Stimulated activated effector memory CD8-positive, alpha-beta T cell treated with anti-CD3 and anti-CD28 coated beads, Interleukin-12 subunit alpha, Interleukin-12 subunit beta, amount 100 ng/mL, for 72 hours (primary cell): ENCODE measurements at regions not wholly inside any gene's neighbourhood (a gene's known extent, or its start where the extent isn't known, plus 50 kb on each side); places are given as distances from the start of the nearest gene placed in this dataset.
A peak's percentile ranks its signal among the peaks of the same experiment; 100 is the strongest.

Experiments
- ATAC-seq: fragments of 150-1000 bp; cut with Tn5 transposase; 2 replicates; pipeline ENCODE4 v1.10.0; 2021
- DNase-seq, 2 donors: peaks; one replicate each; pipeline ENCODE4 v3.0.0; 2021 to 2022; ENCODE audit warnings: low spot score in 2 of 2
- H3K27ac Mint-ChIP-seq: one replicate; pipeline ENCODE4 v1.8.0; 2022; ENCODE audit warnings: mild to moderate bottlenecking, mixed read lengths
- H3K36me3 Mint-ChIP-seq: one replicate; pipeline ENCODE4 v1.8.0; 2022; ENCODE audit warnings: mild to moderate bottlenecking, mixed read lengths
- H3K4me1 Mint-ChIP-seq: one replicate; pipeline ENCODE4 v1.8.0; 2022; ENCODE audit warnings: mixed read lengths
- H3K4me3 Mint-ChIP-seq: one replicate; pipeline ENCODE4 v1.8.0; 2022; ENCODE audit warnings: mild to moderate bottlenecking, mixed read lengths
- H3K9me3 Mint-ChIP-seq: one replicate; pipeline ENCODE4 v1.8.0; 2022; ENCODE audit warnings: mixed read lengths

GRCh38 chr1:221089803-221090202 lies 210.6 kb downstream of the HLX start:
- Mint-ChIP-seq H3K9me3 (no peaks in the 10 kb centered on the region), H3K4me3 (no peak overlapping the region), H3K27ac (no peak overlapping the region), H3K4me1 (no peaks in the 10 kb centered on the region), H3K36me3 (no peaks in the 10 kb centered on the region)
- ATAC-seq (no peak), DNase-seq (no peak)

GRCh38 chr1:221093903-221094791 lies 214.9 kb downstream of the HLX start:
- Mint-ChIP-seq H3K4me1 (no peaks in the 10 kb centered on the region), H3K4me3 (no peak overlapping the region), H3K9me3 (peaks cover 3% of the 10 kb centered on the region), H3K27ac (no peak overlapping the region), H3K36me3 (no peaks in the 10 kb centered on the region)
- no peak for ATAC-seq
- DNase-seq = no peak

GRCh38 chr1:221097479-221098281 lies 218.4 kb downstream of the HLX start:
- Mint-ChIP-seq H3K9me3 (peaks cover 5% of the 10 kb centered on the region), H3K4me3 (no peak overlapping the region), H3K4me1 (no peaks in the 10 kb centered on the region), H3K36me3 (no peaks in the 10 kb centered on the region), H3K27ac (no peak overlapping the region)
- ATAC-seq (peak; percentile 54), DNase-seq (no peak)

GRCh38 chr1:221098471-221099405 lies 219.5 kb downstream of the HLX start:
- Mint-ChIP-seq H3K4me3 (no peak overlapping the region), H3K36me3 (no peaks in the 10 kb centered on the region), H3K27ac (no peak overlapping the region), H3K4me1 (no peaks in the 10 kb centered on the region), H3K9me3 (peaks cover 8% of the 10 kb centered on the region)
- no peak for ATAC-seq
- no peak for DNase-seq

GRCh38 chr1:221099747-221100595 lies 220.7 kb downstream of the HLX start:
- peak; percentile 36 for ATAC-seq
- Mint-ChIP-seq H3K27ac (no peak overlapping the region), H3K36me3 (no peaks in the 10 kb centered on the region), H3K4me3 (no peak overlapping the region), H3K4me1 (no peaks in the 10 kb centered on the region), H3K9me3 (peaks cover 10% of the 10 kb centered on the region)
- no peak for DNase-seq

DNA sequence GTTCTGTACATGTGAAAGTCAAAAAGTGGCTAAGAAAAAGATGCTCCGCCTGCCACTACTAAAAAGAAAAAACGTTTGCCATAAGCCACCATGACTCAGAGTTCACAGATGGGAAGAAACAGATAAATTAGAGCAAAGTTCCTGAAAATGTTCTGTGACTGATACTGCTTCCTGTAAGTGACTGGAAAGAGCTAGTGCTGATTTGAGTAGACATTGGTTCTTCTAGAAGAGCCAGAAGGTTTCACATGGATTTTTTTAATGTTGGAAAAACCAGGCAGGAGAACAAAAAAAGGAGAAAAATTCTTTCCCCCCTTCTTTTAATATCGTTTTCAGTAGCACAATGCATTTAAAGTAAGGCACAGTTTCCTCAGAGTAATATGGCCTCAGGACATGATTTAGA lies 221.4 kb downstream of the HLX start:
- Mint-ChIP-seq H3K4me1 (no peaks in the 10 kb centered on the region), H3K9me3 (peaks cover 10% of the 10 kb centered on the region), H3K27ac (no peak overlapping the region), H3K4me3 (no peak overlapping the region), H3K36me3 (no peaks in the 10 kb centered on the region)
- no peak for ATAC-seq
- no peak for DNase-seq

DNA sequence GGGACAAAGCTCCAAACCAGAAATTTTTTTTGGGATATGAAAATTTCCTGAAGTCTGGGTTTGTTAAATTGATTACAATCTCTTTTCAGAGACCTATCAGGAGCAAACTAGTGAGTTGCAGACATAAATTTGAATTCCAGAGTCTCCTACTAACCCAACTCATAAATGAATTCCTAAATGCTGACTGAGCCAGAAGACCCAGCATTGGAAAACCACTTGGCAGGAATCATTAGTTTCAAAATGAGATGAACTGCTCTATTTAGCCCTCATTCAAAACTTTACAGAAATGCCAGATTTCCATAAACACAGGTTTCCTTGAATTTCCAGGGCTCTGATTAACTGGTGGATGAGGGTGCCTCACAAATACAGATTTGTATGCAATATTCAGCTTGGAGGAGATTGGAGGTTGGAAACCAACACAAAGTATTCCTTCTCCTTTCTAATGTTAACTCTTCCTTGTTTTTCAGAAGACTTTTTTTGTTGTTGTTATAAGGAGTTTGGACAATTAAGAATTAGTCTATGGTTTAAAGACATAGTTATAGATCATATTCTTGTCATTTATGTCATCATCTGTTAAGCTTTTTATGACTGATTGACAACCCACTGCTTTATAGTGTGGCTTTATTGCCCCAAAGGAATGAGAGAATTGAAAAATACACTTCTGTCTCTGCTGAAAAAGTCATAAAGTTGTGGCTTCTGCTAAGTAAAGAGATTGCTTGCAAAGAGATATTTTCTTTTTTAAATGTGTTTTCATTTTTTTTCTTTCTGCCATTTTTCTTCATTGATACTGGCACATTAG lies 222.8 kb downstream of the HLX start:
- H3K4me1 Mint-ChIP-seq = no peaks in the 10 kb centered on the region
- no peak overlapping the region for H3K27ac Mint-ChIP-seq
- peaks cover 10% of the 10 kb centered on the region for H3K9me3 Mint-ChIP-seq
- no peaks in the 10 kb centered on the region for H3K36me3 Mint-ChIP-seq
- ATAC-seq = no peak
- no peak overlapping the region for H3K4me3 Mint-ChIP-seq
- no peak for DNase-seq

- Mint-ChIP-seq H3K27ac (no peak overlapping the region), H3K9me3 (peaks cover 8% of the 10 kb centered on the region), H3K4me1 (no peaks in the 10 kb centered on the region), H3K36me3 (no peaks in the 10 kb centered on the region), H3K4me3 (no peak overlapping the region)
- ATAC-seq = no peak
- DNase-seq = no peak
These were observed 225.4 kb downstream of the HLX start for GRCh38 chr1:221104596-221104995.

GRCh38 chr1:221105578-221105977 lies 226.3 kb downstream of the HLX start:
- no peak overlapping the region for H3K4me3 Mint-ChIP-seq
- DNase-seq = no peak
- no peak overlapping the region for H3K27ac Mint-ChIP-seq
- no peaks in the 10 kb centered on the region for H3K36me3 Mint-ChIP-seq
- H3K9me3 Mint-ChIP-seq = peaks cover 8% of the 10 kb centered on the region
- no peak for ATAC-seq
- no peaks in the 10 kb centered on the region for H3K4me1 Mint-ChIP-seq

DNA sequence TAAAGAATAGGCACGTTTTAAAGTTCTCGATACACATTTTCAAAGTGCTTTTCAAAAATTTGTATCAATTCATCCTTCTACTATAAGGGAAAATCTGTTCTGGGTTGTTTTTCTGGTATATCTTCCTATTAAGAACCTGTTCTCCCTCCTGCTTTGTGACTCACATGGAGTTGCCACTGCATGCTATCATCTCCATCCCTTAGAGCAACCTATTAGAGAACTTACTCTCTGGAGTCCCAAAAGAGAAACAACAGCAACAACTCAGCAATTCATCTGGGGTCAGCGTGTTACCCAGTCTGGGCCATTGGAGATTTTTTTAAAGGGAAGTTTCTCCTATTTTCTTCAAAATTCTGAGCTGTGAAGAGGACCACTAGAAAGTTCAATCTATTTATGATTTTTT lies 227.4 kb downstream of the HLX start:
- no peak overlapping the region for H3K27ac Mint-ChIP-seq
- H3K9me3 Mint-ChIP-seq = peaks cover 8% of the 10 kb centered on the region
- H3K4me1 Mint-ChIP-seq = no peaks in the 10 kb centered on the region
- DNase-seq (no peak), ATAC-seq (no peak)
- H3K36me3 Mint-ChIP-seq = no peaks in the 10 kb centered on the region
- no peak overlapping the region for H3K4me3 Mint-ChIP-seq

GRCh38 chr1:221109930-221110329 lies 230.7 kb downstream of the HLX start:
- DNase-seq (no peak), ATAC-seq (no peak)
- H3K36me3 Mint-ChIP-seq = no peaks in the 10 kb centered on the region
- H3K4me3 Mint-ChIP-seq = no peak overlapping the region
- H3K4me1 Mint-ChIP-seq = no peaks in the 10 kb centered on the region
- no peak overlapping the region for H3K27ac Mint-ChIP-seq
- peaks cover 14% of the 10 kb centered on the region for H3K9me3 Mint-ChIP-seq

GRCh38 chr1:221117133-221117532 lies 237.9 kb downstream of the HLX start:
- peaks cover 10% of the 10 kb centered on the region for H3K9me3 Mint-ChIP-seq
- DNase-seq (no peak), ATAC-seq (no peak)
- H3K4me3 Mint-ChIP-seq = no peak overlapping the region
- no peaks in the 10 kb centered on the region for H3K4me1 Mint-ChIP-seq
- H3K27ac Mint-ChIP-seq = no peak overlapping the region
- no peaks in the 10 kb centered on the region for H3K36me3 Mint-ChIP-seq

DNA sequence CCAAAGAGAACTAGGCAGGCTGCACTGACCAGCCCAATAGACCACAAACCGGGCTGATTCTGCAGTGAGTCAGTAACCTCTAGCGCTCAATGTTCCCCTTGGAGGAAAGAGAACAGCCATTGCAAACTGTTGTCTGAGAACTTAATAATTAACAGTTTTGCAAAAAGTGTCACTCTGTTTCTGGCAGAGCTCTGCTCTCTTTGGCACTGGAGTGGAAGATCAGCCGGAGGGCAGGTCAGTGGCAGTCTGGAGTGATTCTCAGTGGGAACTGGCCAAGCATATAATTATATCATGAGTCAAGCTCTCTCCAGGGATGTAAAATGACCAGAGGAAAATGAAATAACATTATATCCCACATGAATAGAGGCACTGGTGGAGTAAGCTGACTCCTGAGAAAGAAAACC lies 238.3 kb downstream of the HLX start:
- no peak for DNase-seq
- Mint-ChIP-seq H3K27ac (no peak overlapping the region), H3K4me1 (no peaks in the 10 kb centered on the region), H3K36me3 (no peaks in the 10 kb centered on the region), H3K4me3 (no peak overlapping the region), H3K9me3 (peaks cover 7% of the 10 kb centered on the region)
- no peak for ATAC-seq
